ENCODE measurements at regions not wholly inside any gene's neighbourhood (a gene's known extent, or its start where the extent isn't known, plus 50 kb on each side); places are given as distances from the start of the nearest gene placed in this dataset.

DNA sequence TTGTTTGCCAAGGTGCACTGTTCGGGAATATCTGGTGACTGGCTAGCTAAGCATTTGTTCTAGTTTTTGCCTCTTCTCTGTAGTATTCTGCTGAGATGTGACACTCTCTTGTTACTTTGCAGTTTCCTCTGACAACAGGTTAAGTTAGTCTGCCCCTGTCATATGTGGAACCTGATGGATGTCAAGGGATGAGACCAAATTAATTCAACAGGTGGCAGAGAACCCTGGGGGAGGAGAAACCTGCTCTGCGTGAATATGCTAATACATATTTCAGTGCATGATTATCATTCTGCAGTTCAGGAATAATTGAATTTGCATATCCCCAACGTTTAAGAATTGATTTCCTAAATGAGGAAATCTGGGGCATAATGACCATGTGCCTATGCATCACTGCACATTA lies 777.3 kb downstream of the PDCD6IP start:
- TF ChIP-seq POLR2AphosphoS5 (IDR thresholded peaks at IDR 0.05; ENCODE audit: low read depth, low read length) (no peak), POLR2A (IDR thresholded peaks at IDR 0.05; ENCODE audit: low read depth, low read length) (no peak), TAF1 (IDR thresholded peaks at IDR 0.05; ENCODE audit: low read depth, low read length) (no peak), SPI1 (IDR thresholded peaks at IDR 0.05; ENCODE audit: low read depth, low read length) (no peak), POU2F2 (IDR thresholded peaks at IDR 0.05; ENCODE audit: low read depth, low read length) (no peak)
